ENCODE measurements at regions not wholly inside any gene's neighbourhood (a gene's known extent, or its start where the extent isn't known, plus 50 kb on each side); places are given as distances from the start of the nearest gene placed in this dataset.

GRCh38 chr22:47965066-47965465, 1202.6 kb downstream of the TBC1D22A start:
- WGBS, 4 donors: 85 to 90% (median 88%) methylated on average over 6 of the region's 6 CpGs
- no peak for DNase-seq
- intact Hi-C loops (cut with DNase I): no loop called here

GRCh38 chr22:47963660-47964059, 1201.2 kb downstream of the TBC1D22A start:
- TF ChIP-seq CTCF (IDR thresholded peaks at IDR 0.05): no peak
- no peak for TF ChIP-seq POLR2A (IDR thresholded peaks at IDR 0.05)
- H3K4me1 ChIP-seq (replicated peaks in 1 of 2): no peaks in the 10 kb centered on the region
- DNase-seq: no peak
- intact Hi-C loops (cut with DNase I): no loop called here
- H3K27me3 ChIP-seq: no peaks in the 10 kb centered on the region
- H3K27ac ChIP-seq: no peak overlapping the region
- no peak overlapping the region for H3K4me3 ChIP-seq
- no peaks in the 10 kb centered on the region for H3K36me3 ChIP-seq (replicated peaks in 1 of 2)
- 71 to 82% (median 80%) methylated on average over 6 of the region's 6 CpGs for WGBS, 4 donors
- no peaks in the 10 kb centered on the region for H3K9me3 ChIP-seq (replicated peaks in 1 of 3)

More at GRCh38 chr22:47965066-47965465, 1202.6 kb downstream of the TBC1D22A start:
- Histone ChIP-seq H3K4me1 (replicated peaks in 1 of 2) (no peaks in the 10 kb centered on the region), H3K27me3 (no peaks in the 10 kb centered on the region), H3K9me3 (replicated peaks in 1 of 3) (no peaks in the 10 kb centered on the region), H3K36me3 (replicated peaks in 1 of 2) (no peaks in the 10 kb centered on the region), H3K27ac (no peak overlapping the region), H3K4me3 (no peak overlapping the region)
- no peak for TF ChIP-seq POLR2A (IDR thresholded peaks at IDR 0.05)
- no peak for TF ChIP-seq CTCF (IDR thresholded peaks at IDR 0.05)

- Histone ChIP-seq H3K27me3 (peaks cover 7% of the 10 kb centered on the region), H3K9me3 (replicated peaks in 1 of 3) (no peaks in the 10 kb centered on the region), H3K36me3 (replicated peaks in 1 of 2) (no peaks in the 10 kb centered on the region), H3K4me1 (replicated peaks in 1 of 2) (no peaks in the 10 kb centered on the region), H3K4me3 (no peak overlapping the region), H3K27ac (no peak overlapping the region)
- intact Hi-C loops (cut with DNase I): no loop called here
- DNase-seq: no peak
- 78 to 84% (median 81%) methylated on average over 2 of the region's 2 CpGs for WGBS, 4 donors
- TF ChIP-seq CTCF (IDR thresholded peaks at IDR 0.05) (no peak), POLR2A (IDR thresholded peaks at IDR 0.05) (no peak)
These were observed 1195.2 kb downstream of the TBC1D22A start for GRCh38 chr22:47957649-47958048.

DNA sequence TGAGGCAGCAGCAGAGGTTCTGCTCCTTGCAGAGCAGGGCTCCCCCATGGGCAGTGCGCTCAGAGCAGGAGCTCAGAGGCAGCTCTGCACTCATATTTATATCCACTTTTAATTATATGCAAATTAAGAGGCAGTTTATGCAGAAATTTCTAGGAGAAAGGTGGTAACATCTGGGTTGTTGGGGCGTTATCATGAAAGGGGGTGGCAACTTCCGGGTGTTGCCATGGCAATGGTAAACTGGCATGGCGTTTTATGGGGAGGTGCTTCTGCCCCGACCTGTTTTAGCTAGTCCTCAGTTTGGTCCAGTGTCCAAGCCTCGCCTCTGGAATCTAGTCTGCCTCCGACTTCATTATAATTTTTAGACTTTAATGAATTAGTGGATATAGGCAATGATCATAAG, 1191.7 kb downstream of the TBC1D22A start:
- no peak for DNase-seq
- Histone ChIP-seq H3K36me3 (replicated peaks in 1 of 2) (no peaks in the 10 kb centered on the region), H3K27ac (no peak overlapping the region), H3K9me3 (replicated peaks in 1 of 3) (no peaks in the 10 kb centered on the region), H3K4me1 (replicated peaks in 1 of 2) (no peaks in the 10 kb centered on the region), H3K27me3 (peaks cover 7% of the 10 kb centered on the region), H3K4me3 (no peak overlapping the region)
- intact Hi-C loops (cut with DNase I): no loop called here
- WGBS, 4 donors: 75 to 82% (median 78%) methylated on average over 7 of the region's 7 CpGs
- no peak for TF ChIP-seq POLR2A (IDR thresholded peaks at IDR 0.05)
- no peak for TF ChIP-seq CTCF (IDR thresholded peaks at IDR 0.05)

Data from adrenal gland (tissue), 9 donors.